HG03097 (cell line): ENCODE measurements at regions not wholly inside any gene's neighbourhood (a gene's known extent, or its start where the extent isn't known, plus 50 kb on each side); places are given as distances from the start of the nearest gene placed in this dataset.
A peak's percentile ranks its signal among the peaks of the same experiment; 100 is the strongest.

Source experiments
- ATAC-seq: cut with Tn5 transposase; IDR thresholded peaks from one replicate; pipeline ENCODE4 v1.9.1; 2021; ENCODE audit not compliant: unreplicated experiment, low FRiP score

- no peak for ATAC-seq
These were observed 82.9 kb upstream of the BARX2 start for GRCh38 chr11:129292771-129293170.

- ATAC-seq: no peak
These were observed 83.6 kb upstream of the BARX2 start for GRCh38 chr11:129292092-129292491.

- ATAC-seq: no peak
These were observed 84.1 kb upstream of the BARX2 start for GRCh38 chr11:129291546-129291945.

- no peak for ATAC-seq
These were observed 84.7 kb upstream of the BARX2 start for GRCh38 chr11:129290966-129291365.

GRCh38 chr11:129289350-129290040 is 86.2 kb upstream of the BARX2 start:
- no peak for ATAC-seq

- ATAC-seq: no peak
These were observed 87.7 kb upstream of the BARX2 start for GRCh38 chr11:129287920-129288319.

- ATAC-seq: no peak
These were observed 88.8 kb upstream of the BARX2 start for GRCh38 chr11:129286813-129287212.

- no peak for ATAC-seq
These were observed 90.3 kb upstream of the BARX2 start for GRCh38 chr11:129285402-129285786.

- no peak for ATAC-seq
These were observed 91.0 kb upstream of the ARHGAP32 start for GRCh38 chr11:129283141-129283540.

GRCh38 chr11:129282634-129283033 is 90.5 kb upstream of the ARHGAP32 start:
- ATAC-seq: no peak

- ATAC-seq: no peak
These were observed 89.6 kb upstream of the ARHGAP32 start for GRCh38 chr11:129281471-129282415.

GRCh38 chr11:129280027-129280811 is 88.1 kb upstream of the ARHGAP32 start:
- ATAC-seq: no peak

- peak; percentile 54 for ATAC-seq
These were observed 87.4 kb upstream of the ARHGAP32 start for GRCh38 chr11:129279326-129280026.

GRCh38 chr11:129278586-129279319 is 86.6 kb upstream of the ARHGAP32 start:
- no peak for ATAC-seq

- no peak for ATAC-seq
These were observed 85.2 kb upstream of the ARHGAP32 start for GRCh38 chr11:129277198-129277843.

- no peak for ATAC-seq
These were observed 83.7 kb upstream of the ARHGAP32 start for GRCh38 chr11:129275828-129276227.

- ATAC-seq: no peak
These were observed 82.0 kb upstream of the ARHGAP32 start for GRCh38 chr11:129273944-129274711.

GRCh38 chr11:129273322-129273721 is 81.2 kb upstream of the ARHGAP32 start:
- no peak for ATAC-seq
